Esophagus squamous epithelium (tissue), 5 donors: ENCODE measurements at regions not wholly inside any gene's neighbourhood (a gene's known extent, or its start where the extent isn't known, plus 50 kb on each side); places are given as distances from the start of the nearest gene placed in this dataset.
"Not testable (repeated sequence)": the region's sequence is repeated elsewhere in the genome, so short reads cannot be mapped to it uniquely, and the experiment has no call there.

Experiments used
- DNase-seq: peaks from one replicate; lab custom pipeline; 2025; lab: John Stamatoyannopoulos, UW
- H3K27ac ChIP-seq, 4 donors: fragments of 200-600 bp; sonication (generic); one replicate each; pipeline ENCODE4 v1.5.1; 2016 to 2019; ENCODE audit warnings: mild to moderate bottlenecking in 1 of 4
- H3K27me3 ChIP-seq, 4 donors: fragments of 200-600 bp; sonication (generic); 1 replicate in 3 of 4; 2 replicates in 1 of 4; pipeline versions ENCODE4 v1.5.1 to v1.6.0; 2017 to 2021; ENCODE audit warnings: antibody characterized with exemption in 1 of 4
- H3K36me3 ChIP-seq, 3 donors: fragments of 200-600 bp; sonication (generic); one replicate each; pipeline ENCODE4 v1.5.1; 2016 to 2019
- H3K4me1 ChIP-seq, 3 donors: fragments of 200-600 bp; sonication (generic); one replicate each; pipeline ENCODE4 v1.5.1; 2017 to 2019
- H3K4me3 ChIP-seq, 4 donors: fragments of 200-600 bp; sonication (generic); 1 replicate in 3 of 4; 2 replicates in 1 of 4; pipeline ENCODE4 v1.5.1; 2016 to 2019; ENCODE audit warnings: mild to moderate bottlenecking in 2 of 4, moderate library complexity in 1 of 4
- H3K9me3 ChIP-seq, 3 donors: fragments of 200-600 bp; sonication (generic); one replicate each; pipeline ENCODE4 v1.5.1; 2016 to 2019
- POLR2A ChIP-seq, 4 donors: fragments of 450-650 bp; IDR thresholded peaks; one replicate each; pipeline ENCODE4 v1.6.1; 2017; ENCODE audit warnings: antibody characterized with exemption in 4 of 4, mild to moderate bottlenecking in 4 of 4, moderate library complexity in 3 of 4
- WGBS, 2 donors: methylation state at CpG; one replicate each; pipeline ENCODE4 v1.1.5; 2018; 5-methylcytosine and 5-hydroxymethylcytosine counted together
- intact Hi-C: fragments of 100-400 bp; cut with DNase I; formaldehyde crosslinking; loops from one replicate; pipeline ENCODE4 v1.15.0; 2022
- TF ChIP-seq, protein P1 (sequence below), 6 experiments: fragments of 450-650 bp in 4 of 6; fragments of 200-600 bp in 2 of 6; sonication (generic) in 2 of 6; IDR thresholded peaks; one replicate each; pipeline ENCODE4 v1.5.1; 2016 to 2019; ENCODE audit warnings: antibody characterized with exemption in 6 of 6, mild to moderate bottlenecking in 4 of 6, moderate library complexity in 4 of 6
- donor health status: DM: yes; HTN: yes; CAD: no.

DNA sequence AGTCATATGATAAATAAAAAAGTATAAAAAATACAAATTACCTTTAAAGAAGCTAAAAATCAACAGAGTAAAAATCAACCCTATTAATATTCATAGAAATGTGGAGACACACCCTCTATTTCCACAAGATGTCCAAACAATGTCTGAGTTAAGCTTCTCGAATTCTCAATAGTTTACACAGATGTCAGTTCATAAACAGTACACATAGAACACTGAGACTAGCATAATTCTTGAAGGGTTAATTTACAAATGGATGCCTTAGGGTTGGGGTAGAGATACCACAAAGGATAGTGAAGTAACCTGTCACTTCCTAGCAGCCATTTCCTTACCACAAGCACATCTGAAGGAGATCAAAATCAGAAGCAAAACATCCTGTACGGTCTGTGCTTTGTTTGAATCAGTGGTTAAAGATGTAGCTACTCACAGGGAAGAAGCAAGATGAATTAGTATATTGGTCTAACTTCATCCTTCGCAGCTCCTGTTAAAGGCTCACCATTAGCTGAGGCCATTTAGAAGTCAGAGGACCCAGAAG is 2393.9 kb downstream of the ARAP2 start:
- H3K27me3 ChIP-seq, result no peaks in the 10 kb centered on the region
- intact Hi-C loops, result no loop called here
- TF ChIP-seq, protein P1, sequence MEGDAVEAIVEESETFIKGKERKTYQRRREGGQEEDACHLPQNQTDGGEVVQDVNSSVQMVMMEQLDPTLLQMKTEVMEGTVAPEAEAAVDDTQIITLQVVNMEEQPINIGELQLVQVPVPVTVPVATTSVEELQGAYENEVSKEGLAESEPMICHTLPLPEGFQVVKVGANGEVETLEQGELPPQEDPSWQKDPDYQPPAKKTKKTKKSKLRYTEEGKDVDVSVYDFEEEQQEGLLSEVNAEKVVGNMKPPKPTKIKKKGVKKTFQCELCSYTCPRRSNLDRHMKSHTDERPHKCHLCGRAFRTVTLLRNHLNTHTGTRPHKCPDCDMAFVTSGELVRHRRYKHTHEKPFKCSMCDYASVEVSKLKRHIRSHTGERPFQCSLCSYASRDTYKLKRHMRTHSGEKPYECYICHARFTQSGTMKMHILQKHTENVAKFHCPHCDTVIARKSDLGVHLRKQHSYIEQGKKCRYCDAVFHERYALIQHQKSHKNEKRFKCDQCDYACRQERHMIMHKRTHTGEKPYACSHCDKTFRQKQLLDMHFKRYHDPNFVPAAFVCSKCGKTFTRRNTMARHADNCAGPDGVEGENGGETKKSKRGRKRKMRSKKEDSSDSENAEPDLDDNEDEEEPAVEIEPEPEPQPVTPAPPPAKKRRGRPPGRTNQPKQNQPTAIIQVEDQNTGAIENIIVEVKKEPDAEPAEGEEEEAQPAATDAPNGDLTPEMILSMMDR (IDR thresholded peaks at IDR 0.05), result no peak
- TF ChIP-seq POLR2A (IDR thresholded peaks at IDR 0.05), result no peak
- H3K36me3 ChIP-seq, result no peaks in the 10 kb centered on the region
- H3K9me3 ChIP-seq, result peaks cover 0 to 4% (median 0%) of the 10 kb centered on the region in 3 donors
- H3K27ac ChIP-seq, result no peak overlapping the region
- 53% methylated on average over 3 of the region's 3 CpGs for WGBS, 2 donors
- H3K4me1 ChIP-seq, result no peaks in the 10 kb centered on the region
- no peak overlapping the region for H3K4me3 ChIP-seq
- DNase-seq, result no peak

DNA sequence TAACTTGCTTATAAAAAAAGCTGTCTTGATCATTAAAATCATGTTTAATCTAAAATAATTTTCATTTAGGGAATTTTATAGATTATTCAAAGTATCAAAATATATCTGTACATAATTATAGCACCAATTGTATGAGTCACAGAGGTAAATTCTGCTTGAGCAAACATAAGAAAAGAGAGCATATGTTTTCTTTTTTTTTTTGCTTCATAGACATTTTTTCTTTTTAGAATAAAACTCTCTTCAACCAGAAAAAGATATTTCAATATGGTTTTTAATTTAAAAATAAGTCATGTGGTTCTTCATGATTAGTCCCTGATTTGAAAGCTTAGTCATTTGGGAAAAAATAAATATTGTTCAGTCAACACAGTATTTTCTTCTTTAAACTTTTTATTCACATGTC is 2390.6 kb downstream of the ARAP2 start:
- DNase-seq, H3K4me3 ChIP-seq, H3K36me3 ChIP-seq, H3K27ac ChIP-seq, H3K9me3 ChIP-seq, H3K4me1 ChIP-seq, H3K27me3 ChIP-seq, intact Hi-C loops: not testable (repeated sequence)

DNA sequence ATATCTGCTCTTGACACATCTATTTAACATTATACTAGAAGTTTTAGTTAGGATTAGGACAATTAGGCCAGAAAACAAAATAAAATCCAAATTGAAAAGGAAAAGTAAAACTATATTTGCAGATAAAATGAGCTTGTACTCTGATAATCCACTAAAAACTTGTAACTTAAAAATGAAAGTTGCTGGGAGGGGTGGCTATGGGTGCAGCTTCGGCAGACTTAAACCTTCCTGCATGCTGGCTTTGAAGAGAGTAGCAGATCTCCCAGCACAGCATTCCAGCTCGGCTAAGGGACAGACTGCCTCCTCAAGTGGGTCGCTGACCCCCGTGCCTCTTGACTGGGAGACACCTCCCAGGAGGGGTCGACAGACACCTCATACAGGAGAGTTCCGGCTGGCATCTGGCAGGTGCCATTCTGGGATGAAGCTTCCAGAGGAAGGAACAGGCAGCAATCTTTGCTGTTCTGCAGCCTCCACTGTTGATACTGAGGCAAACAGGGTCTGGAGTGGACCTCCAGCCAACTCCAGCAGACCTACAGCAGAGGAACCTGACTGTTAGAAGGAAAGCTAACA is 2379.9 kb downstream of the ARAP2 start:
- Histone ChIP-seq H3K27ac (no peak overlapping the region), H3K36me3 (no peaks in the 10 kb centered on the region), H3K27me3 (no peaks in the 10 kb centered on the region), H3K9me3 (peaks cover 0 to 5% (median 4%) of the 10 kb centered on the region in 3 donors), H3K4me1 (no peaks in the 10 kb centered on the region), H3K4me3 (no peak overlapping the region)
- intact Hi-C loops, result no loop called here
- 55 to 97% methylated on average over 2 to 3 of the region's 6 CpGs for WGBS, 2 donors
- no peak for DNase-seq
- TF ChIP-seq POLR2A (IDR thresholded peaks at IDR 0.05), result no peak
- TF ChIP-seq, protein P1 (IDR thresholded peaks at IDR 0.05), result no peak

DNA sequence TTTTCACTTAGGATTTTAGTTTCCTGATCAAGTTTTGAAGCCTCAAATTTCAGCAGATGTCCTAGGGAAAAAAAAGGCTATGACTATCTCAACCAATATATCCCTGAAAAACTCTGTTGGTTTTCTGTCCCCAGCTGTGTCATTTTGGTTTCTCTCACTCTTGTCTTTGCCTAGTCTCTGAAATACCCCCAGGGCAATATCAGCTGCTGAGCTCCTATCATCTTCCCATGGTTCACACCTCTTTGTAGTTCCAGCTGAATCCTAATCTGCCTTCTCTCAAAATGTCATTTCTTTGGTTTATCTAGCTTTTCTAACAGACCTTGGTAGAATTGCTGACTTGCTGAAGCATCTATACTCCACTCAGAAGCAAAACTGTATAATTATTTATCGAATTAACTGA is 2370.5 kb downstream of the ARAP2 start:
- H3K4me3 ChIP-seq, result no peak overlapping the region
- H3K27me3 ChIP-seq, result no peaks in the 10 kb centered on the region
- H3K36me3 ChIP-seq, result no peaks in the 10 kb centered on the region
- no peak for TF ChIP-seq POLR2A (IDR thresholded peaks at IDR 0.05)
- TF ChIP-seq, protein P1 (IDR thresholded peaks at IDR 0.05), result no peak
- no peak overlapping the region for H3K27ac ChIP-seq
- no peaks in the 10 kb centered on the region for H3K4me1 ChIP-seq
- 21 to 38% methylated on average over 1 of the region's 1 CpG for WGBS, 2 donors
- no peaks in the 10 kb centered on the region for H3K9me3 ChIP-seq
- intact Hi-C loops, result no loop called here
- DNase-seq, result no peak

DNA sequence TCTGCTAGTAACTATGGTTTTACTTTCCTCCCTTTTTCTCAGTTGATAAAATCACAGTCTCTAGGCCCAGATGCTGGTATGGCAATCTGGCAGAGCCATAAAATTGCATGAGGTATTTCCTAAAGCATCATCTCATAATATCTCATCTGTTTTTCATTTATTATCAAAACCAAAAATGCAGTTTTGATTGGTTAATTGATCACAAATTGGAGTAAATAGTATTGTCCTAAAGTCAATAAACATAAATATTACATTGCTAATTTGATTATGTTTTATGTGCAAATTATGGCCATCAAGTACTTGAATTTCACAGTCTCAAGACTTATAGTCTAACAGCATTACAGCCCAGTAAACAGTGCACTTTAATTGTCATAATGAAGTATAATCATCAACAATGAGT is 2365.6 kb downstream of the ARAP2 start:
- Histone ChIP-seq H3K27ac (no peak overlapping the region), H3K4me3 (no peak overlapping the region), H3K27me3 (no peaks in the 10 kb centered on the region), H3K4me1 (no peaks in the 10 kb centered on the region), H3K9me3 (no peaks in the 10 kb centered on the region), H3K36me3 (no peaks in the 10 kb centered on the region)
- no peak for TF ChIP-seq POLR2A (IDR thresholded peaks at IDR 0.05)
- TF ChIP-seq, protein P1 (IDR thresholded peaks at IDR 0.05), result no peak
- DNase-seq, result no peak
- intact Hi-C loops, result no loop called here

DNA sequence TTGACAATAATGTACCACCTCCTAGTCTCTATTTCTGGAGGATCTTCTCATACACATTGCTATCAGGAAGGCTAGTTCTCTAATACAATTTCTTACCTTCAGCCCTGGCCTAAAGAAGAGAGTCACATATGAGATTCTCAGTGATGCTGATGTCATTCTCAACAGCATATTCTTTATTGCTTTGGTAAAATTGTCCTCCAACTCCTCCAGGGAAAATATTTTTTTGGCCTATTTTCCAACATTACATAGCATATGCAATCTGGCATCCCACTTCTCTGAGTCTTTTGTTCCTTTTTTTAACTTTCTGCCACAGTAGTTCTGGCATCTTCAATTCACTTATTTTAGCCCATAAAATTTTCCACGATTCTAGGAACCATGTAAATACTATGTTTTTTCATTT is 2363.1 kb downstream of the ARAP2 start:
- no peaks in the 10 kb centered on the region for H3K9me3 ChIP-seq
- no peak for DNase-seq

More for the DNA sequence above, 2363.1 kb downstream of the ARAP2 start:
- no peaks in the 10 kb centered on the region for H3K36me3 ChIP-seq
- H3K27me3 ChIP-seq, result no peaks in the 10 kb centered on the region
- no peak overlapping the region for H3K27ac ChIP-seq
- no peaks in the 10 kb centered on the region for H3K4me1 ChIP-seq
- no peak overlapping the region for H3K4me3 ChIP-seq
- TF ChIP-seq, protein P1 (IDR thresholded peaks at IDR 0.05), result no peak
- TF ChIP-seq POLR2A (IDR thresholded peaks at IDR 0.05), result no peak
- intact Hi-C loops, result no loop called here
- WGBS, 2 donors, result 64 to 76% methylated on average over 1 of the region's 1 CpG
